C4-2B (cell line): ENCODE measurements at regions not wholly inside any gene's neighbourhood (a gene's known extent, or its start where the extent isn't known, plus 50 kb on each side); places are given as distances from the start of the nearest gene placed in this dataset.

ENCODE experiments used
- CTCF ChIP-seq: fragments of 450-650 bp; conservative IDR thresholded peaks from 2 replicates; pipeline ENCODE4 v1.5.1; 2017; ENCODE audit warnings: mild to moderate bottlenecking
- ZFX ChIP-seq: fragments of 450-650 bp; IDR thresholded peaks from 2 replicates; pipeline ENCODE4 v1.6.1; 2017

- TF ChIP-seq CTCF (no peak), ZFX (no peak)
Measured at GRCh38 chr22:49566693-49567092, 261.0 kb downstream of the BRD1 start.
